ENCODE measurements at regions not wholly inside any gene's neighbourhood (a gene's known extent, or its start where the extent isn't known, plus 50 kb on each side); places are given as distances from the start of the nearest gene placed in this dataset.

DNA sequence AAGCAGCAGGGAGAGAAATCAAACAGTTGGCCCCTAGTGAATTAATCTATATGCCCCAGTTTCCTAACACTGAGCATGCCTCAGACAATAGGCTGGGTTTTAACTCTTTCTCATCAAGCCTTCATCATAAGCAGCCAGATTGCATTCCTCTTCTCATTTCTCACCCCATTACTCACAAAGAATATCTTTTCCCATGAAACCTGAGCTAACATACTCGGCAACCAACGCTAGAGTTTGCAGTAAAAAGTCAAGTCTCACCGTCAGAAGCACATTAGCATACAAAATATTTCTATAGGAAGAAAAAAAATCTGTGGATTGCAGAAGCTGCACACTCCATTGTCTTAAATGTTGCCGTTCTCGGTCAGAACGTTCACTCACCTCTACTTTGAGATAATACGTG, 429.9 kb upstream of the ARID1B start:
- FAIRE-seq: no peak

DNA sequence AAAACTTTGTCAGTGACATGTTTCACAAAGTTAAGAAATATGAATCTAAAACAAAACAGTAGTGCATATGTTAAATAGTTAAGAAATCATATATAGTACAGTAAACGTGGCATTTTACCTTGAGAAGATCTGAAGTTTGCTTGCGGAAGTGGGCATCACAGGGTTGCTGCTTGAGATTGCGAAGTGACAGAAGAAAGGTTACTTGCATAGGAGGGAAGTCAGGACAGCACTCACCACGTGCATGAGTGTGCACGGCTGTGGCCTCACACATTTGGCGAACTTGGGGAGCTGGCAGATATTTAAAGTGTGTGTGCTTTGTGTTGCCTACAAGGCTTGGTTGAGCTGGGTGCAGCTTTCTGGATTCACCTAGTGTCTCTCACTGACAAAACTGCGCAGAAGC, 431.5 kb upstream of the ARID1B start:
- FAIRE-seq: no peak

DNA sequence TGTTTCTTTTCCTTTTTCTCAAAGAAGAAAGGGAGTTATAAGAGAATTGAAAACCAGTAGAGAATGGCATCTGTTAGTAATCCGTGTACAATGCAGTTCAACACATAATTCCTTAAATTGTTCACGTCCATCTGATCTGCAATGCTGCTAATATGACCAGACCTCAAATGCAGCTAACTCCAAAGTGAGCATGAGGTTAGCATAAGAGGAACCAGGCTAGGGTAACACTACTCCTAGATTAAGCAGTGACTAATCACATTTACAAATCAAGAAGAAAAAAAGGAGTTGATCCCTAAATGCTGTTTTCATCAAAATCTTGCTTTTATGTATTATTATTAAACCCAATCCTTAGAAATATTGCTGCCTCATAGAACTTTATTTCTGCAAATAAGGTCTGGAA, 432.7 kb upstream of the ARID1B start:
- FAIRE-seq: no peak

DNA sequence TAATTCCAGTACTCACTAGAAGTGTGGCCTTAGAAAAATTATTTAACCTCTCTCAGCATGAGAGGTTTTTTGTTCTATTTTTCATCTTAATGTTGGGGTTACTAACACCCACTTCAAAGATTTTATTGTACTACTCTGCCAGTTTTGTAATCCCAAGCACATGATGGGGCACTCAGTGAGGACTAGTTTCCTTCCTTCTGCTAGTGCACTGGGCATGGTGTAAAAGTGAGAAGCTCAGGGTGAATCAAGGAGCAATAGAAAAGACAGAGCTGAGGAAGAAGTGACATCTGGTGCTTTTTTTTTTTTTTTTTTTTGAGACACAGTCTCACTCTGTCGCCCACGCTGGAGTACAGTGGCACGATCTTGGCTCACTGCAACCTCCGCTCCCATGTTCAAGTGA, 439.4 kb upstream of the ARID1B start:
- no peak for FAIRE-seq

DNA sequence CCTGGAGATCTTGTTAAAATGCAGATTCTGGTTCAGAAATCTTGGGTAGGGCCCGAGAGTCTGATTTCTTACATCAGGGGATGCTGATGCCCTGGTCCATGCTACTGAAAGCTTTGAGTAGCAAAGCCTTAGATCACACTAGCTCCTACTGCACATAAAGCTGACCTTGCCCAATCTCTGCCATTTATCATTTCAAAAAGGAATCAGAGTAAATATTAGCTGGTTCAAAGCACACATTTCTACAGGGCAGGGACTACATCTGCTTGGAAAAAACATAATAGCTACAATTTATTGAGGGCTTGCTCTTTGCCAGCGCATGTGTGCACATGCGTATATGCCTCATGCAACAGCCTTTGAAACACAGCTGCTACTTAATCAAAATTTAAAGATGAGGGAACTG, 440.4 kb upstream of the ARID1B start:
- FAIRE-seq: peak; percentile 13

DNA sequence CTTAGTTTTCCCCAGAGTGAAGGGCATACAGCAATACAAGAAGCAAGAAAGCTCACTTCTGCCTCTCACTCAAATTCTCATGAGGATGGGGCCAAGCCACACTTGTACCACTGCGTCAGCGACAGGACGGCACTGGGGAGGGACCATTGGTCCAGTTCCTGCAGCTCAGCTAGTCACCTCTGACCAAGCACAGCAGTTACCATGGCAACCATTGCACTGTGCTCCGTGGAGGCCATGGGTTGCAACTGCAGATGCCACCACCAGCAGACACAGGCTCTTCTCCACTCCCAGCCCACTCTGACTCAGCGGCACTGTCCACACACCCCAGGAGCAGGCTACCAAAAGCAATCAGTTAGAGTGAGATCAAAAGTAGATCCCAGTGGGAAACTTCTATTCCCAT, 441.1 kb upstream of the ARID1B start:
- FAIRE-seq: no peak

DNA sequence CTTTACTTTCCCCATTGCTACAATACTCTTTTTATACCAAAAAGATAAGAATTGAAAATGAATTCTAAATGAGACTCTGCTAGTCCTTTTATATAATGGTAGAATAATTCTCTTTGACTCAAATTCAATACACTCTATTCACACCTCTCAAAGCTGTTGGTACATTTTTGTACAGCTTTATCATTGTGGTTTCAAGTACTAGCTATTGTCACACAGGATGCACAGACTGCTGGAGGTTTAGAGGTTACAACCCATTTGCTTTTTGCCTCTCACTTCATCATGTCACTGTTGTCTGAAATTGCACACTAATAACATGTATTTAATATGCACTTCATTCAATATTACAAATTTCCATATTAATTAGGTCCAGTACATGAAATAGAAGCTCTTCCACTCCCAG, 442.2 kb upstream of the ARID1B start:
- FAIRE-seq: no peak

DNA sequence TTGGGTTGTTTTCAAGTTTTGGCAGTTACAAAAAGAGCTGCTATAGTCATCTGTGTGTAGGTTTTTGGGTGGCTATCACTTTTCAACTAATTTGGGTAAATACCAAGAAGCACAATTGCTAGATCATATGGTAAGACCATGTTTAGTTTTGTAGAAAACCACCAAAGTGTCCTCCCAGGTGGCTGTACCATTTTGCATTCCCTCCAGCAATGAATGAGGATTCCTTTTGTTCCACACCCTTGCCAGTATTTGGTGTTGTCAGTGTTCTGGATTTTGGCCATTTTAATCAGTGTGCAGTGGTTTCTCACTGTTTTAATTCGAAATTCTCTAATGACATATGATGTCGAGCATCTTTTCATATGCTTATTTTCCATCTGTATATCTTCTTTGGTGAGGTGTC, 457.5 kb upstream of the ARID1B start:
- FAIRE-seq: no peak

DNA sequence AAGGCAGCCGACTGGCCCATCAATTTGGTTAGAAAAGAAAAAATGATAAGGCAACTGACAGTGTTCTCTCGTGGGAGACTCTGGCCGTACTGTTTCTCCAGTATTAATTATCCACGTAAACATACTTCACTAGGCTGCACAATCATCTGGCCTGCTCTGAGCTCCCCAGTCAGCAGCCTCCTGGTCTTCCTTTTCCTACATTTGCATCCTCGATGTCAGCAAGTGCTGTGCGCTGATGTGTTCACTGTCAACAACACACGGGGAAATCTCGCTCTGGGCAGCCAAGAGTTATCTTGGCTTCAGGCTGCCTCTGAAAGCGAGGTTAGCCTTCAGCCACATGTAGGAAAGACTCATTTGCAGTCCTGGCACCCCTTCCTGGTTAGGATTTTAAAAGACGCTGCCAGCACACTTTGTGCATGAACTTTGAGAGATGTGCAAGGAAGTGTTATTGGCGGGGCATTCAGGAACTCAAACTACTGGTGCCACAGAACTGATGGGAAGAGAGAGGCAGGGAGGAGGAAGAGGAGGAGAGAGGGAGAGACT, 460.5 kb upstream of the ARID1B start:
- peak; percentile 78 for FAIRE-seq

DNA sequence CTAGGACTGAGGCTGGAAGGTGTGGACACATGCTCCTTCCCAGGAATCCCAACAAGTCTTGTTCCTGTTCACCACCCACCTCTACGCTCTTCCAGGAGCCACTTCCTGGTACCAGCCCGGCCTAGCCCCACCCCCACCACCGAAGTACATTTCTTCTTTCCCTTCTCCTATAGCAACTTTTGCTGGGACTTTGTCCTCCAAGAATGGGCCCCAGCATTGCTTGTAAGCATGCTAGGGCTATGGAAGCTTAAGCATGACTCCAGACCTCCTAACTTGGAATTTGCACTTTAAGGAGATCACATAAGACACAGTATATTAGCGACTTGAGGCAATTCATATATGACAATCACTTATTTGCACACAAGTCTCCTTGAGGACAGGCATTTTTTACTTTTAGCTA, 462.0 kb upstream of the ARID1B start:
- FAIRE-seq: no peak

DNA sequence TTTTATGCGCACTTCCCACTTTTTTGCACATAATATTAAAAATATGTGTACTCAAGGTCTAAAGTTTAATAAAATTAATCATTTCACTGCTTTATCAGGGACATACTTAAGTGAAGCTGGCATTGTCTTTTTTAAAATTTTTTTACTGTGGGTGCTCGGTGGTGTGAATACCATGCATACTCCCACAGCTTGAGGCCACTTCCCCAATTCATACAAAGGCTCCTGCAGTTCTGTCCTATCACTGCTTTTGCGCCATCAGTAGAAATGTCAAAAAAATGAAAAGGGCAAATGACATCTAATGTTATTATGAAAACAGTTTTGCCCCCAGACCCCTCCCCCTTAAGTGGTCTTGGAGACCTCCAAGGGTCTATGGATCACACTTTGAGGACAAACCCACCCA, 464.1 kb upstream of the ARID1B start:
- no peak for FAIRE-seq

DNA sequence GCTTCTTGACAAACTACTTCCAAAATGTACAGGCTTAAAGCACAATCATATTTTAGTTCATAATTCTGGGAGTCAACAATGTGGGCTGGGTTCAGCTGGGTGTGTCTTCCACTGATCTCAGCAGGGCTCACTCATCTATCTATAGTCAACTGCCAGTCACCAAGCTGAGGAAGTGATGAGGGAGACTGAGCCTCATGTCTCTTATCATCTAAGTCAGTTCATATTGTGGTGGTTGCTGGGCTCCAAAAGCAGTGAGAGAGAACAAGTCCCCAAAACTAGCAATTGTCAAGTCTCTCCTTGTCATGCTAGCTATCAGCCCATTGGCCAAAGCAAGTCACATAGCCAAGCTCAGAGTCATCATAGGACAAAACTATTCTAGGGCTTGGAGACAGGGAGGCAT, 465.9 kb upstream of the ARID1B start:
- no peak for FAIRE-seq

DNA sequence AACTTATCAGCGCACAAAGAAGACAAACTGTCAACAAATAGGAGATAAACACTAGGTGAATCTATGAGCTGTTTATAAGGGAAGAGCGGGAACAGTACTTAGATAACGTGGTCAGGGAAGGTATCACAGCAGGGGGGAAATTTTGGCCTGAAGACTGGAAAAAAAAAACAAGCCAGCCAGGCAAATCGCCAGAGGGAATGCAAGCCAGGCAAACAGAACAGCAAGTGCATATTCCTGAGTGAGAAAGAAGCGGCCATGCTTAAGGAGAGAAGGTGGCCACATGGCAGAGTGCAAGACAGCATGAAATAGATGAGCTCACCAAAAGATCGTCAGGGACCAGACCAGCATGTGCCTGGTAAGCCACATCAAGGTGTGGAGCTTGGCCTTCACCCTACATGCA, 466.5 kb upstream of the ARID1B start:
- no peak for FAIRE-seq

DNA sequence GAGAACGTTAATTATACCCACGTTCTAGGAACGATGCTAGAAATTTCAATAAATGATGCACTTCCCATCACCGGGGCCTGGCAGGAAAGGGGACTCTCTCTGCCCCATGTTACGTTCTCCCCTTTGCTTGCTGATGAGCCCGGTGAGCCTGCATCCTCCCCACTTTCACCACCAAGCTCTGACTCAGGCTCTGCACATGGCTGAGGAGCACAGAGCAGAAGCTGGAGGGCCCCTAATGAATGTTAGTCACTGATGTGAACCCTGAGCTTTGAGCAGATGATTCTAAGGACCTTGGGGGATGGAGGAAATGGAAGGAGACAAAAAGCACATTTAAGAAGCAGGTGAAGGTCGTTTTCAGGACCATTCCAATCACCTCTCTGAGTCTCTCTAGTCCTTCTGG, 468.2 kb upstream of the ARID1B start:
- no peak for FAIRE-seq

DNA sequence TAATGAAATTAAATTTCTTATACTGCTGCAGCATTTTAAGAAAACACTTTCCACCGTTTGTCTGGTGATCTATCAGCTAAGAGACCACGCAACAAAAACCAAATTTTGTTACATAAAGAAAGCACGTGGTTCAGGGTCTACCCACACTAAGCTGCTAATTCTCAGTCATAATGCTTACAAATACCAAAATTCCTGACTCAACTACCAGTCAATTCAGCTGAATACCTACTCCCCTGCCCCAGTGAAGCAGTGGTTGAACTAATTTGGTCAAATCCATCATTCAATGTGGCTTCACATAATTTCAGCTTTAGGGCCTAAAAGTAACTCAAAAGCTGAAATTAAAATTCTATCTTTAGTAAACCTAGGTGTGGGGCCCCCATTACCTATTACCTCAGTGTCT, 468.6 kb upstream of the ARID1B start:
- FAIRE-seq: no peak

DNA sequence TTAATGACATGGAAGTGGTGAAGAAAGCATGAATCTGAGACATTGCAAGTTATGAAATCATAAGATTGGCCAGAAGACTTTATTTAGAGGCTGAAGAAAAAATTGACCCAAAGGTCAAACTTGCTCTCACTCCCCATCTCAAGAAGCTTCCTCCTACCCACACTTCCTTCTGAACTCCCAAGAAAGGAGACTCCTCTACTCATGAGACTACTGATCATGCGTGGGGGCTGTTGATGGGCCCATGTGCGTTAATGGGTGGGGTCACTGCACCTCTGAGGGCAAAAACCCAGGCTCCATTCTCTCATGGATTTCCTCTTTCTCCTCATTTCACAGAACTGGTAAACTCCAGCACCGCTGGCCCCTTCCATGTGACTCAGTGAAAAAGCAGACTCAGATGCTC, 470.6 kb upstream of the ARID1B start:
- no peak for FAIRE-seq

DNA sequence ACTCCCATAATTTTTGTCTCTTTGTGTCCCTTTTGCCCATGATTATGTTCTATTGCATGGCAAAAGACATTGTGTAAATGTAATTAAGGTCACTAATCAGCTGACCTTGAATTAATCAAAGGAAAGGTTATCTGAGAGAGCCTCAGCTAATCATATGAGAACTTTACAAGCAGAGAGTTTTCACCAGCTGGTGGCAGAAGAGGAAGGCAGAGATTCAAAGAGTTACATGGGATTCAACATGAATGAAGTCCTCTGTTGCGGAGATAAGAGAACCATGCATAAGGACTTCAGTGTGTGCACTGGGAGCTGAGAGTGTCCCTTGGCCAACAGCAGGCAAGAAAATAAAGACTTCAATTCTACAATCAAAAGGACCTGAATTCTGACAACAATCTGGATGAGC, 494.1 kb upstream of the ARID1B start:
- FAIRE-seq: no peak

DNA sequence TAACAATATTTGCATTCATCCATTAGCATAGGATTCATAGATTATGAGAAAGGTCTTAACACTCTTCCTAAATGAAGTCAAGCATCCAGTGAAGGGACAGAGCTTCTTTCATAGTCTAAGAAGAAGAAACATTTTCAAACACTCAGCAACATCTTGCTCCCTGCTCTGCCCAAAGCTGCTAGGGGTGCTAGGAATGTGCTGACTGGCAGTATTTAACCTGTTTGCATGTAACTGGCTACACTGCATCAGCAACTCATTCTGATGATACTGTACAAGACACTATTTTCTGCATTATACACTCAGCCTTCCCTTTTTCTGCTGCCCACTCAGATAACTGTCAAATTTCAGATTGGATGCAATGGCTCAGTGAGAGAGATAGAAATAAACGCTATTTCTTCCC, 495.1 kb upstream of the ARID1B start:
- no peak for FAIRE-seq

DNA sequence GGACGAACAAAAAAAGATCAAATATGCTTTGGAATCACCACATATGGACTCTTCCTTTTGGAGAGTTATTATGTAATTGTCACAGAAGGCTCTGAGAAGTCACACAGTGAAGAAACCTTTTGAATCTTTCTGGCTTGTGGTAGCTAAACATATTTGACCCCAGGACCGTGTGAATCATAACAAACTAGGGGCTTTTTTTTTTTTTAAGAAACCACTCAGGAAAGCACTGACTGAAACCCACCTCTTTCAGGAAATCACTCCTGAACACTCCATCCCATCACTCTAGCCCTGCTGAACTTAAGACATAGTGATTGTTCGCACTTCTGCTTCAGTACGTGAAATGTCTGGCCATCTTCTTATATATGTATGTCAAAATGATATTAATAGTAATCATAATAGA, 495.9 kb upstream of the ARID1B start:
- no peak for FAIRE-seq

DNA sequence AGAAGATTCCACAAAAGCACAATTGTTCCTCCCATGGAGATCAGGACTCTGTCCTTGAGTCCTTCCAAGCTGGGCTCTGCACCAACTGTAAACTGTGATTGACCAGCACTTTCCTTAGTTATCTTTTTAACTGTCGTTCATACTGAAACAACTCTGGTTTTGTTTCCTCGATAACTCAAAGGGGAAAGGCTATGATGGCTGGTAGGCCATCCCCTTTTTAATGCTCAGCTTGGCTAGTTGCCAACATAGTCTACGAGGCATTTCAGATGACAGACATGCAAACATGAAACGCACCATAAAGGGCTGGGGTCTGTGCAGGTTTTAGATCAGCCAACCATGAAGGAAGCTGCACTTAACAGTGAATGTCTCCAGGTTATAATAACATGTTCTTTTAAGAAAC, 497.1 kb upstream of the ARID1B start:
- FAIRE-seq: no peak

DNA sequence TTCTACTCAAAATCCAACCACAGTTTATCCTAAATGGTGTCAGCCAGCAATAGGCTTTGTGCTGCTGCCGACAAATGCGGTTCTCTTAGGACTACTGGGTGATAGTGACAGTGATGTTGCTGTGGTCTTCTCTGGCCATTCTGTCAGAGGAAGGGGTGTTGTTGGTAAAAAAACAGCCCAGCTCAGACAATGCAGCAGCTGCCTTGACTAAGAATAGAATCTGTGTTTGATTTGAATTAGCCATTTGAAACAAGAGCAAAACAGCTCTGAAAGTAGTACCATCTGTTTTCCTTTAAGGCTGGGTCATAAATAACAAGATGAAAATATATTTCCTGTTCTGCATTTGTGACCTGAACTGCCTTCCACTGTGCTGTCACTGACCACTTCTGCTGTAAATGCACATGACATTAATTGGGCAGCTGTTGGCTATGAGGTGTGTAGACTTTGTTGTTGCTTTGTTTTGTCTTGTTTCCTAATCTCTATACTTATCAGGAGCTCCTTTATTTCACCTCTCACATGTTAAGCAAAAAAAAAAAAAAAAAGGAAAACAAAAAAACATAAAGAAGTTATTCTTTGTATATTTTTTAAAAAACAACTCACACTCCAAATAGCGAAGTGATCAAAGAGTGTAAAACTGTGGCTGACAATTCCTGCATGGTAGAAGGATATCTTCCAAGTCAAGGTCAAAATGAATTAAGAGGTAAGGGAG, 497.8 kb upstream of the ARID1B start:
- peak; percentile 96 for FAIRE-seq

DNA sequence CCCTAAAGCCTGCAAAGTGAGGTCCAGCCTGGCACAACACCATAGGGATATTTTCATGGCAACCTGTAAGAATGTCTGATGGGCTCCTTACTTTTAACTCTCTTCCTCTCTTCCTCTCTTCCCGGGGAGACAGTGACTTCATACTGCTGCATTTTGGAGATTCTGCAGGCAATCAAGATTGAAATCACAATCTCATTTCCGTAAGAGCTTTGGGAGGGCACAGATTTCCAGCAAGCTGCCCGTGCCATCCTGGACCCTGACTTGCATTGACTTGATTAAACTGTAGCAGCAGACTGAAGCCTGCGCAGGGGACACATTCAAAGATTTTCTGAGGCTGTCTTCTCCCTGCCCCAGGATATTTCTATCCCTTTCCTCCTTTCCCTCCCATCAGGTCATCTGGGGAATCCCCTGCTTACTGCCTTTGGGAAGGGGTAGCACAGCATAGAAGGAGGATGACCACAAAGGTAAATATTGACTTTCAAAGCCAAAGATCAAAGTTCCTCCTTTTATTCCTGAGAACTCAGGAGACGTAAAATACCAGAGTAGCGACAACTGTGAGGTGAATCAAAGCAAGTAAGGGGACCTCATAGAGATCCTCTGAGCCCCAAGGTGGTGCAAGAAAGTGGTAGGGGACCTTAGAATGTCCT, 504.0 kb upstream of the ARID1B start:
- no peak for FAIRE-seq

DNA sequence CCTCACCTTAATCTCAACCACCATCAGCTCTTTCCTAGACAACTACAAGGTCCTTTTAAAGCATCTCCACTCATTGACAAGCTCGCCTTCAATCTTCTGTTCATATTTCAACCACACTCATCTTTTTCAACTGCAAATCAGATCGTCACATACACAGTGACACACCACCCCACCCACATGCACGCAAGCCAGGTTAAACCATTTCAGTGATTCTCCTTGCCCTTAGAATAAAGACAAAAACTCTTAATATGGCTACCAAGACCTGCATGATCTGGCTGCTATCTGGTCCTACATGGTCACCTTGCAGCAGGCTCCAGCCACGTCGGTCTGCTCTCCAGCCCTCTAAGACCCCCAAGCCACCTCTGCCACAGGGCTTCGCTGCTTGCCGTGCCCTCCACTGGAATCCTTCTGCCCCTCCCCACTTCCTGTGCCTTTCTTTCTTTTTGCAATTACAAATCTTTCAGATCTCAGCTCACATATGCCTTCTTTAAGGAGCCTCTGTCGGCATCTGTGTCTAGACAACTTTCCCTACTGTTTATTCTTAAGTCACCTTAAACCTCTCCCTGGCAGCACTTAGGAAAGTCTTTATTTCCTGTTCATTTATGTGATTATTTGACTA, 507.3 kb upstream of the ARID1B start:
- FAIRE-seq: no peak

DNA sequence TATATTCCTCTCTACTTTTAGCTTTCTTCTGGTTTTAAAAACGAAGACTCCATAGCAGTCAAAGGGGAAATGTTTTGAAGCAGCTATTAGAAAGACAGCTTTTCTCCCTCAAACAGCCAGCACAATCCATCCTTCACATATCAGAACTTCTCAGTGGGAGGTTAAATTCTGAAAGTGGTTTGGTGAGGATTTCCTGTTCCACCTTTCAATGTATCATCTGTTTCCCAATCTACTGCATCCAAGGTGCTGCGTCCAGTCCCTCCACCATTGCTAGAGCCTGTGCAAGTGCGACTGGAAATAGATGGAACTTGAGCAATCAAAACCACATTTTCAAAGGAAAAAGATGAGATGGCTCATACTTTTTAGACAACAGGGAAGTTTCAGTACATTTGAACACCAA, 508.3 kb upstream of the ARID1B start:
- FAIRE-seq: no peak

Data from islet of Langerhans (tissue), 1 donor.